HepG2 (cell line): ENCODE measurements at regions not wholly inside any gene's neighbourhood (a gene's known extent, or its start where the extent isn't known, plus 50 kb on each side); places are given as distances from the start of the nearest gene placed in this dataset.

ENCODE experiments used
- AHDC1 ChIP-seq: sonication (generic); formaldehyde crosslinking; IDR thresholded peaks from 2 replicates; pipeline ENCODE4 v1.5.1; 2020; ENCODE audit warnings: mild to moderate bottlenecking, missing genetic modification reagents, borderline replicate concordance
- ATF2 ChIP-seq: sonication (generic); formaldehyde crosslinking; IDR thresholded peaks from 2 replicates; pipeline ENCODE4 v1.4.0; 2020; ENCODE audit warnings: missing genetic modification reagents
- GMEB2 ChIP-seq: IDR thresholded peaks from 2 replicates; pipeline ENCODE4 v1.6.1; 2016; ENCODE audit warnings: missing biosample characterization, missing genetic modification reagents, low read depth
- GTF2F1 ChIP-seq: fragments of 150-350 bp; IDR thresholded peaks from 2 replicates; pipeline ENCODE4 v1.6.1; 2014; ENCODE audit warnings: low read length
- IRX3 ChIP-seq: sonication (generic); formaldehyde crosslinking; IDR thresholded peaks from 2 replicates; pipeline ENCODE4 v1.8.1; 2023; ENCODE audit warnings: mild to moderate bottlenecking, low read depth, missing genetic modification reagents, borderline replicate concordance
- MIER3 ChIP-seq: IDR thresholded peaks from 2 replicates; pipeline ENCODE4 v1.6.1; 2016; ENCODE audit warnings: missing compliant biosample characterization, borderline replicate concordance
- PRDM10 ChIP-seq: sonication (generic); formaldehyde crosslinking; IDR thresholded peaks from 2 replicates; pipeline ENCODE4 v1.4.0; 2020; ENCODE audit warnings: low read depth, missing genetic modification reagents
- RFXANK ChIP-seq: IDR thresholded peaks from 2 replicates; pipeline ENCODE4 v1.6.1; 2016
- TBX2 ChIP-seq: sonication (generic); formaldehyde crosslinking; IDR thresholded peaks from 2 replicates; pipeline ENCODE4 v1.5.0; 2020; ENCODE audit warnings: missing genetic modification reagents, mild to moderate bottlenecking, borderline replicate concordance
- ZFP62 ChIP-seq: sonication (generic); formaldehyde crosslinking; IDR thresholded peaks from 2 replicates; pipeline ENCODE4 v1.4.0; 2020; ENCODE audit warnings: missing genetic modification reagents
- ZKSCAN8 ChIP-seq: IDR thresholded peaks from 2 replicates; pipeline ENCODE4 v1.6.1; 2016; ENCODE audit warnings: borderline replicate concordance, missing genetic modification reagents, missing compliant biosample characterization
- ZNF280B ChIP-seq: sonication (generic); formaldehyde crosslinking; IDR thresholded peaks from 2 replicates; pipeline ENCODE4 v1.5.0; 2020; ENCODE audit warnings: missing genetic modification reagents, mild to moderate bottlenecking, borderline replicate concordance
- ZNF383 ChIP-seq: sonication (generic); formaldehyde crosslinking; IDR thresholded peaks from 2 replicates; pipeline ENCODE4 v1.4.0; 2020; ENCODE audit warnings: missing genetic modification reagents, mild to moderate bottlenecking, borderline replicate concordance
- ZNF83 ChIP-seq: sonication (generic); formaldehyde crosslinking; IDR thresholded peaks from 2 replicates; pipeline ENCODE4 v1.4.0; 2020; ENCODE audit warnings: missing genetic modification reagents, mild to moderate bottlenecking, borderline replicate concordance
- ZSCAN30 ChIP-seq: sonication (generic); formaldehyde crosslinking; IDR thresholded peaks from 2 replicates; pipeline ENCODE4 v1.5.0; 2020; ENCODE audit warnings: mild to moderate bottlenecking, missing genetic modification reagents

- TF ChIP-seq GMEB2 (CRISPR knock-in tag), result no peak
- TF ChIP-seq PRDM10 (CRISPR knock-in tag), result no peak
- TF ChIP-seq AHDC1 (CRISPR knock-in tag), result no peak
- TF ChIP-seq ZNF83 (CRISPR knock-in tag), result no peak
- no peak for TF ChIP-seq GTF2F1
- no peak for TF ChIP-seq ZNF280B
- no peak for TF ChIP-seq ZSCAN30 (CRISPR knock-in tag)
- TF ChIP-seq RFXANK (CRISPR knock-in tag), result no peak
- TF ChIP-seq ZFP62, result no peak
- no peak for TF ChIP-seq ZNF383
- TF ChIP-seq ZKSCAN8 (CRISPR knock-in tag), result no peak
- no peak for TF ChIP-seq TBX2
- TF ChIP-seq MIER3, result no peak
- no peak for TF ChIP-seq ATF2
- TF ChIP-seq IRX3 (CRISPR knock-in tag), result no peak
Measured at GRCh38 chrY:15688531-15688930, 1164.2 kb downstream of the NLGN4Y start (continued).
